ENCODE measurements at regions not wholly inside any gene's neighbourhood (a gene's known extent, or its start where the extent isn't known, plus 50 kb on each side); places are given as distances from the start of the nearest gene placed in this dataset.
A peak's percentile ranks its signal among the peaks of the same experiment; 100 is the strongest.
"Not testable (repeated sequence)": the region's sequence is repeated elsewhere in the genome, so short reads cannot be mapped to it uniquely, and the experiment has no call there.

DNA sequence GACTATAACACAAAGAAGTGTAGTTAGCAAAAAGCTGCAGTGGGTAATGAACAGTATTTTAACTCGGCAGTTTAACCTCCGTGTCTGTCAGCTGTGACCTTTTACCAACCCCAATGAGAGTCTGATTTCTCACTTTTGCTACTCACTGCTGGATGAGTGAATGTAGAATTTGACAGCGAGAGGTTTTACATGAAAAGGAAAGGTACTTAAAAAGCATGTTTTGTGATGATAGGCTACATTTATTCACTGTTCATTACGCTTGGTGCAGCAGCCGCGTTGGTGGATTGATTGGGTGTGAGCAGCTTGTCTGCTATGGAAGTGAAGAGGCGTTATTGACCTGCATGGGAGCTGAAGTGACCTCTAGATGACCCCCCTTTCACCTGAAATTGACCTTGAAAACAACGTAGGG lies 867.7 kb downstream of the NR2F1-AS1 start:
- Histone ChIP-seq H3K36me3 (ENCODE audit: control insufficient read depth in 1 of 2, insufficient read depth in 2 of 2, low read length in 2 of 2) (no peaks in the 10 kb centered on the region), H3K4me1 (ENCODE audit: control insufficient read depth in 1 of 2, insufficient read depth in 2 of 2, low read length in 2 of 2) (no peaks in the 10 kb centered on the region), H3K4me3 (ENCODE audit: low read depth in 1 of 2, low read length in 2 of 2) (no peak overlapping the region), H3K27ac (ENCODE audit: low read length) (no peak overlapping the region), H3K9me3 (ENCODE audit: control insufficient read depth in 1 of 2, low read length in 2 of 2) (no peaks in the 10 kb centered on the region), H3K27me3 (ENCODE audit: low read depth, low read length) (no peaks in the 10 kb centered on the region)

DNA sequence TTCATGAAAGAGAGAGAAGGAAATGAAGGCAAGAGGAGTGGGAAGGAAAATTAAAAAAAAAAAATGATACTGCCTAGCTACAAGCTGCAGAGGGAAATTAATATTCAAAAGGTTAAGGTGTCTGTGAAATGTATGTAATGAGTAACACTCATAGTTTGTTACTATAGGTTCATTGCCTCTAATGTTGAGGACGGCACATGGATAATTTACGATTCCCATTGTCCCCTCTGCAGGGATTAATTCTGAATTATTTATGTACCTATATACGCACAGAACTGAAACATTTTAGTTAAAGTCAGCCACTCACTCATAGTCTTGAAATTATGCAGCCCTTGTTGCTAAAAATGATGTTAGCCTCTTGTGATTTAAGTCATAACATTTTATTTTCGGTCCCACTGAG lies 869.1 kb downstream of the NR2F1-AS1 start:
- Histone ChIP-seq H3K27me3 (ENCODE audit: low read depth, low read length) (no peaks in the 10 kb centered on the region), H3K36me3 (ENCODE audit: control insufficient read depth in 1 of 2, insufficient read depth in 2 of 2, low read length in 2 of 2) (no peaks in the 10 kb centered on the region), H3K4me1 (ENCODE audit: control insufficient read depth in 1 of 2, insufficient read depth in 2 of 2, low read length in 2 of 2) (no peaks in the 10 kb centered on the region), H3K9me3 (ENCODE audit: control insufficient read depth in 1 of 2, low read length in 2 of 2) (no peaks in the 10 kb centered on the region), H3K4me3 (ENCODE audit: low read depth in 1 of 2, low read length in 2 of 2) (no peak overlapping the region), H3K27ac (ENCODE audit: low read length) (no peak overlapping the region)

DNA sequence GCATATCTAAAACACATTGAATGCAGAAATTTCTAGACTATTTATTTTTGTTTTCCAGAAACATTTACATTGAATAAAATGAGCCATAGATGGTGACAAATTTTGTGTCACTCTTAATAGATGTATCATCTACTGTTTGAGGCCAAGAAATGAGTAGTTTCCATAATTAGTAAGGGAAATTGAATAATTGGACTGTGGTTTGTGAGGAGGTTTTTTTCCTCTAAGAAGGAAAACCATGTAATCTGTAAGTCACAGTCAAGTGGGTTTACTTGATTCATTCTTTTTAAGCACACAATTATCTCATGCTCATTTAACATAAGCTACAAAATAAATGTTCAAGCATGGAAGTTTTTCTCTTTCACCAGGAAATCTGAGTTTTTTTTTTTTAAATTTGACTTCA lies 876.4 kb downstream of the NR2F1-AS1 start:
- Histone ChIP-seq H3K36me3 (ENCODE audit: control insufficient read depth in 1 of 2, insufficient read depth in 2 of 2, low read length in 2 of 2) (no peaks in the 10 kb centered on the region), H3K27me3 (ENCODE audit: low read depth, low read length) (no peaks in the 10 kb centered on the region), H3K4me1 (ENCODE audit: control insufficient read depth in 1 of 2, insufficient read depth in 2 of 2, low read length in 2 of 2) (no peaks in the 10 kb centered on the region)

DNA sequence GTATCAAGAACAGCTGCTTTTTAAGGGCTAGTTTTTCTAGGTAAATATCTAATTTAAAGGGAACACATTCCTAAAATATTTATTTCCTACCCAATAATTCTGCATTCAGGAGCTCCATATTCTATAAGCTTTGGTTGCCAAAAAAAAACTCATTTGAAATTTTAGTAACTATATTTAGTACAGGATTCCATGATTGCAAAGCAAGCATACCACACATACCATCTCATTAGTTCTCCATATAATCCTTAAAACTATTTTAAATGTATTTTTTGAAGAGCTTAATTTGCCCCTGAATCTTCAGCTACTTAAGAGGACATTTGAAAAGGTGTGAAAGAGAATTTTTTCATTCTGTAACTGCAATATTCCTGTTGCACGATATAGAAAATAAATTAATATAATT lies 877.0 kb downstream of the NR2F1-AS1 start:
- no peaks in the 10 kb centered on the region for H3K4me1 ChIP-seq (ENCODE audit: control insufficient read depth in 1 of 2, insufficient read depth in 2 of 2, low read length in 2 of 2)
- H3K27ac ChIP-seq (ENCODE audit: low read length), result no peak overlapping the region
- no peaks in the 10 kb centered on the region for H3K27me3 ChIP-seq (ENCODE audit: low read depth, low read length)
- no peak overlapping the region for H3K4me3 ChIP-seq (ENCODE audit: low read depth in 1 of 2, low read length in 2 of 2)
- no peaks in the 10 kb centered on the region for H3K9me3 ChIP-seq (ENCODE audit: control insufficient read depth in 1 of 2, low read length in 2 of 2)
- H3K36me3 ChIP-seq (ENCODE audit: control insufficient read depth in 1 of 2, insufficient read depth in 2 of 2, low read length in 2 of 2), result no peaks in the 10 kb centered on the region

More for the DNA sequence above, 876.4 kb downstream of the NR2F1-AS1 start:
- Histone ChIP-seq H3K4me3 (ENCODE audit: low read depth in 1 of 2, low read length in 2 of 2) (no peak overlapping the region), H3K27ac (ENCODE audit: low read length) (no peak overlapping the region), H3K9me3 (ENCODE audit: control insufficient read depth in 1 of 2, low read length in 2 of 2) (no peaks in the 10 kb centered on the region)

DNA sequence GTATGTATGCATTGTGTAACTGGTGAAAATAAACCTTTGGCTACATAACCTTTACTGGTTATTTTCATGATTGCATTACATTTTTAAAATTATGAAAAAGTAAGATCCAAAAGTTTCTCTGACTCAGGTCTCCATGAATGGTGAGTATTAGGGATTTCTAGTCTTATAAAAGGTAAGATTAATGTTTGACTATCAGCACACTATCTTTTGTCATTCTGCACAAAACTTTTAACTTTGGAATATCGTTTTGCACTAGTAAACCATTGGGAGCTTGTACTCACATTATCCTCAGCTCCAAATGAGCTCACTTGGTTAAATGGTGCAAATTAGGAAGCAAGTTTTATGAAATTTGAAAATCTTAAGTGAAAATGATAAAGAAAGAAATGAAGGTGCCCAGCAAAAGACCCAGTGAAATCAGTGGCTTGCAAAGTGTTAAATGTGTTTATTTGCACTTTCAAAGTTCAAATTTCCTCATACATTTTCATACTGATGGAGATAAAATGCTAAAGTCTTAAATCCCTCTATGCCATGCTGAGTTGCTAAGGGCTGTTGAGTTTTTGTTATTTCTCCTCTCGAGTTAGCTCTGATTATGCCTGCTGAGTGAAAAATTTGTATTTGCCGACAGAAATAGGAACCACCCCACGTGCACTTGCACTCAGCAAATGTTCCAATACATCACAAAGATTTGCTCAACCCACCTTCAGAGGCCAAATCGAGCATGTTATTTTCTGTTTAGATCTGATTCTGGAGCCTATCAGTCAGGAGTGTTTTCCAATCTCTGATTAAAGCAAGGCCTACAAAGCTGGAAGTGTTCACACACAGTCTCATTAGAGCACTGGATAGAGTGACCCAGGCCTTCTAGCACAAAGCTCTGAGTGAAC lies 885.7 kb downstream of the NR2F1-AS1 start:
- Histone ChIP-seq H3K9me3 (ENCODE audit: control insufficient read depth in 1 of 2, low read length in 2 of 2) (no peaks in the 10 kb centered on the region), H3K27ac (ENCODE audit: low read length) (no peak overlapping the region), H3K4me1 (ENCODE audit: control insufficient read depth in 1 of 2, insufficient read depth in 2 of 2, low read length in 2 of 2) (no peaks in the 10 kb centered on the region), H3K27me3 (ENCODE audit: low read depth, low read length) (no peaks in the 10 kb centered on the region), H3K4me3 (ENCODE audit: low read depth in 1 of 2, low read length in 2 of 2) (no peak overlapping the region), H3K36me3 (ENCODE audit: control insufficient read depth in 1 of 2, insufficient read depth in 2 of 2, low read length in 2 of 2) (no peaks in the 10 kb centered on the region)

DNA sequence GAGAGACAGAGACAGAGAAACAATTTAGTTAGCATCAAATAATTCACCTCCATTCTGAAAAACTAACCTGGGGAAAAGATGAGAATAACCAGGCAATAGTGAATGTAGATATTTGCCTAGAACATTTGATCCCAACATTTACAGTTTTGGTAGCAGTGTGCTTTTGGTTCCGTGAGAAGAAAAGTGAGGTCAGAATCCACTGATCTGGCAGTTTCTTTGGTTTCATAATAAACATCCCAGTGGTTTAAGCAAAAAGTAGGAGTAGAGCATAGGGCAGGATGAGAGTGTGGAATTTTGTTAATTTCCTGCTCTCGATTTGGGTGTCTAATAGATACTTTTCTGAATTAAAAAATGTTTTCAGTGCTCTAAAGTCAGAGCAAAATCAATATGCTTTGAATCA lies 887.0 kb downstream of the NR2F1-AS1 start:
- H3K4me1 ChIP-seq (ENCODE audit: control insufficient read depth in 1 of 2, insufficient read depth in 2 of 2, low read length in 2 of 2), result no peaks in the 10 kb centered on the region
- no peak overlapping the region for H3K27ac ChIP-seq (ENCODE audit: low read length)
- H3K4me3 ChIP-seq (ENCODE audit: low read depth in 1 of 2, low read length in 2 of 2), result no peak overlapping the region
- no peaks in the 10 kb centered on the region for H3K9me3 ChIP-seq (ENCODE audit: control insufficient read depth in 1 of 2, low read length in 2 of 2)
- H3K27me3 ChIP-seq (ENCODE audit: low read depth, low read length), result no peaks in the 10 kb centered on the region
- H3K36me3 ChIP-seq (ENCODE audit: control insufficient read depth in 1 of 2, insufficient read depth in 2 of 2, low read length in 2 of 2), result no peaks in the 10 kb centered on the region

DNA sequence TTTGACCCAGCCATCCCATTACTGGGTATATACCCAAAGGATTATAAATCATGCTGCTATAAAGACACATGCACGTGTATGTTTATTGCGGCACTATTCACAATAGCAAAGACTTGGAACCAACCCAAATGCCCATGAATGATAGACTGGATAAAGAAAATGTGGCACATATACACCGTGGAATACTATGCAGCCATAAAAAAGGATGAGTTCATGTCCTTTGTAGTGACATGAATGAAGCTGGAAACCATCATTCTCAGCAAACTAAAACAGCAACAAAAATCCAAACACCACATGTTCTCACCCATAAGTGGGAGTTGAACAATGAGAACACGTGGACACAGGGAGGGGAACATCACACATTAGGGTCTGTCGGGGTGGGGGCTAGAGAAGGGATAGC lies 889.1 kb downstream of the NR2F1-AS1 start:
- H3K27ac ChIP-seq (ENCODE audit: low read length); H3K27me3 ChIP-seq (ENCODE audit: low read depth, low read length); H3K4me3 ChIP-seq (ENCODE audit: low read depth in 1 of 2, low read length in 2 of 2); H3K4me1 ChIP-seq (ENCODE audit: control insufficient read depth in 1 of 2, insufficient read depth in 2 of 2, low read length in 2 of 2); H3K36me3 ChIP-seq (ENCODE audit: control insufficient read depth in 1 of 2, insufficient read depth in 2 of 2, low read length in 2 of 2); H3K9me3 ChIP-seq (ENCODE audit: control insufficient read depth in 1 of 2, low read length in 2 of 2): not testable (repeated sequence)

DNA sequence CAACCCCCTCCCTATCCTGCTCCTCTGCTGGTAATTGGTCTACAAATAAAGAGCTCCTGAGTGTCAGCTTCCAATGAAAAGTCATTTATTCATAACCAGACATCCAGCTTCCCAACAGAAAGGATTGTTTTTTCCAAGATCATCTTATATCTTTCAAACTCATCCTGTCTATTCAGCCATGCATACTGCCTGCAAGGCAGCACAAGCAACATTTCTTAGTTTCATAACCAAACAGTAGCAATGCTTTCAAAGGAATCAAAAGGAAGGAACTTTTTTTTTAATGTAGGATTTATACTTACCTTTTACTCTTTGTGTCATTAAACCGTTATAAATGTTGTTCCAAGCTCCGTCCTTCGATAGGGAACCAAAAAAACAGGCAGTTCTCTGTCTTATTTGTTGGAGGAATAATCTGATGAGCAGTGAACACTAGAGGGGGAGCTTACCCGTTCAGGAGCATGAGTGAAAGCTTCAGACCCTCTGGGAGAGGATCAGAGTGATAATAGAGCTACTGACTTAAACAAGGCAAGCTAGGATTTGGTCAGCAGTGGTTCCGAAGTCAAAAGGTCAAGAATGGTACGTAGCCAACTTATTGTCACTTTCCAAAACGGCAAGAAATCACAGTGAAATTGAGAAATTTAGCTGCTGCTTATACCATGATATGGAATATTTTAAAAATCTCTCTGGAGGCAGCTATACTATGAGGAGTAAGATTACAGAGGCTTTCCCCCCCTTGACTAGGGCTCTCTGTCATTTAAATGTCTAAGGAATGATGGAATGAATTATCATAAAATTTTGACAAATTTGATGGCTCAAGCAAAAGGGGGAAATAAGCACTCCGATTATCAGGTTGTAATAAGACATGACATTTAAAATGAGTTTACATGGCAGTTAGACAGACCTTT lies 892.9 kb downstream of the NR2F1-AS1 start:
- H3K27me3 ChIP-seq (ENCODE audit: low read depth, low read length), result no peaks in the 10 kb centered on the region
- H3K27ac ChIP-seq (ENCODE audit: low read length), result no peak overlapping the region
- H3K4me3 ChIP-seq (ENCODE audit: low read depth in 1 of 2, low read length in 2 of 2), result peak overlapping the region in 1 of 2 donors; percentile 31
- H3K36me3 ChIP-seq (ENCODE audit: control insufficient read depth in 1 of 2, insufficient read depth in 2 of 2, low read length in 2 of 2), result no peaks in the 10 kb centered on the region
- no peaks in the 10 kb centered on the region for H3K9me3 ChIP-seq (ENCODE audit: control insufficient read depth in 1 of 2, low read length in 2 of 2)
- H3K4me1 ChIP-seq (ENCODE audit: control insufficient read depth in 1 of 2, insufficient read depth in 2 of 2, low read length in 2 of 2), result no peaks in the 10 kb centered on the region

DNA sequence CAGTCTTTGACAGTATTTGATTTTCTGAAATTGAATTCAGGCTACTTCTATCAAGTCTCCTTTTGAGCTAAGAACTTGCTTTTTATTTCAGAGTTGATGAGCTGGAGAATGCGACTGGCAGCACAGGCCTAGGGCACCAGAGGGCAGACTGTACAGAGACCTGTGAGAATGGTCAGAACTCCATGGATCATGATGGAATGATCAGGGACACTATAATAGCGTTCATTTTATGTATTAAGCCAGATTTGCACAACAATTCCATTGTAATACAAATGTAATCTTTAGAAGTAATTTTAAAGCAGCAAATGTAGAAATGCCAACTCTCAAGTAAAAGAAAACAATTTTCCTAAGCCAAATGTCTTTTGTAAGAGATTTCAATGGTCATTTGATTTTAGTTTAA lies 902.4 kb downstream of the NR2F1-AS1 start:
- Histone ChIP-seq H3K27me3 (ENCODE audit: low read depth, low read length) (no peaks in the 10 kb centered on the region), H3K4me3 (ENCODE audit: low read depth in 1 of 2, low read length in 2 of 2) (no peak overlapping the region), H3K9me3 (ENCODE audit: control insufficient read depth in 1 of 2, low read length in 2 of 2) (no peaks in the 10 kb centered on the region), H3K27ac (ENCODE audit: low read length) (no peak overlapping the region), H3K36me3 (ENCODE audit: control insufficient read depth in 1 of 2, insufficient read depth in 2 of 2, low read length in 2 of 2) (no peaks in the 10 kb centered on the region), H3K4me1 (ENCODE audit: control insufficient read depth in 1 of 2, insufficient read depth in 2 of 2, low read length in 2 of 2) (no peaks in the 10 kb centered on the region)

DNA sequence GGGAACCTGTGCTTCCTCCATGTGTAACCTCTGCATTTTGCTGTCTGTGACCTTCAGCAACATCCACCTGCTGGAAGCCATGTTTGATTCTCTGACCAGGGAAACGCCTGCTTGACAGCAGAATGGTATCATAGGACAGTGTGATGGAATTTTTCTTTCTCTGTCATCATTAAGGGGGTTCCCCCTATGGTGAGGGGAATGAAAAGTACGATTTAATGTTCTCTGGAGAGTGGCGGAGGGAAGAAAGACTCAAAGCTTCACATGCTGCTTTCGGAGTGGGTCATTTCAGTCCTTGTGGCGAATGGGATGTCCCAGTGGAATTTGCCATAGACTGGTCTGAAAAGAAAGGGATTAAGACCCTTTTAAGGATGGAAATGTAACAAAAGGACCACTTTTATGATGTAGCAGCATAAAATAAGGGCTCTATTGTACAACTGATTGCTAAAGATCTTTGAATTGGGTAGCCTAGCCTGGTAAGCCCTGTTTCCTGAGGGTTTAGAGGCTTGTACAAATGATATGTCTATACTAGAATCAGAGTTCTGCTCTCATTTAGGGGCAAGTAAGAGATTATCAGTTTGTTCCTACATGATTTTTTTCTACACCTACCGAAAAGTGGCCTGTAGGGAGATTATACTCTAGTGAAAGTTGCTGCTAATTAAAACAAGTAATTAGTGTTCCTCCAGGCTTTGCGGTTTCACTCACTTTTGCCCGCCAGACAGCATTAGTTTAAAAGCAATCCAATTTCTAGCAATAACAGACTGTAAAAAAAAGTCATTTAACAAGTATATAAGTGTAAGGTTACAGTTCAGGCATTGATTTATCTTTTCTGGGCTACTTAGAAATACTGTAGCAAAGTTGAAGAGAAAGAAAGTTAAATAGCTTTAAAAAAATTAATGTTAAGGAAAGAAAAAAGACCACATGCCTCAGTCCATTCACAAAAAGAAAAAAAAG lies 904.5 kb downstream of the NR2F1-AS1 start:
- H3K36me3 ChIP-seq (ENCODE audit: control insufficient read depth in 1 of 2, insufficient read depth in 2 of 2, low read length in 2 of 2), result no peaks in the 10 kb centered on the region
- H3K4me3 ChIP-seq (ENCODE audit: low read depth in 1 of 2, low read length in 2 of 2), result no peak overlapping the region
- H3K27ac ChIP-seq (ENCODE audit: low read length), result no peak overlapping the region
- no peaks in the 10 kb centered on the region for H3K9me3 ChIP-seq (ENCODE audit: control insufficient read depth in 1 of 2, low read length in 2 of 2)
- H3K4me1 ChIP-seq (ENCODE audit: control insufficient read depth in 1 of 2, insufficient read depth in 2 of 2, low read length in 2 of 2), result no peaks in the 10 kb centered on the region
- no peaks in the 10 kb centered on the region for H3K27me3 ChIP-seq (ENCODE audit: low read depth, low read length)

DNA sequence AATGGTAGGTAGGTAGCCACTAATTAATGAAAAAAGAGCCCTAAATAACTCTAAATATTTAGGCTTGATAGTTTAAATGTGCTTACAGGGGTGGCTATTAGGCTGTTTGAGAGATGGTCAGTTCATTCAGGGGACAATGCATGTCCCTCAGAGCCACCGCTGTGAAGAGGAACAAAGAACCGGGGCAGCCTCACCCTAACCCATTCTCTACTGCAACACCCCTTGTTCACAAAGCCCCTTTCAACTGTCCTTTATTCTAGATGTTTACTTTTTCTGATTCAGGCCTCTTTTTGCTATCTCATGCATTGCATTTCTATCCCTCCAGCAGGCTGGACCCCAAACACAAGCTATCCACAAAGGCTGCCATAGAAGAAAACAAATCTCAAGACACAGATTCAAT lies 906.7 kb downstream of the NR2F1-AS1 start:
- H3K4me3 ChIP-seq (ENCODE audit: low read depth in 1 of 2, low read length in 2 of 2), result no peak overlapping the region
- no peaks in the 10 kb centered on the region for H3K4me1 ChIP-seq (ENCODE audit: control insufficient read depth in 1 of 2, insufficient read depth in 2 of 2, low read length in 2 of 2)

More for the DNA sequence above, 906.7 kb downstream of the NR2F1-AS1 start:
- H3K27me3 ChIP-seq (ENCODE audit: low read depth, low read length), result no peaks in the 10 kb centered on the region
- H3K9me3 ChIP-seq (ENCODE audit: control insufficient read depth in 1 of 2, low read length in 2 of 2), result no peaks in the 10 kb centered on the region
- H3K36me3 ChIP-seq (ENCODE audit: control insufficient read depth in 1 of 2, insufficient read depth in 2 of 2, low read length in 2 of 2), result no peaks in the 10 kb centered on the region
- no peak overlapping the region for H3K27ac ChIP-seq (ENCODE audit: low read length)
